ENCODE measurements at regions not wholly inside any gene's neighbourhood (a gene's known extent, or its start where the extent isn't known, plus 50 kb on each side); places are given as distances from the start of the nearest gene placed in this dataset.
"Not testable (repeated sequence)": the region's sequence is repeated elsewhere in the genome, so short reads cannot be mapped to it uniquely, and the experiment has no call there.

GRCh38 chr13:40345654-40346372, 320.6 kb downstream of the FOXO1 start:
- DNase-seq, result no peak

GRCh38 chr13:40346592-40346991, 319.8 kb downstream of the FOXO1 start:
- no peak for DNase-seq

DNA sequence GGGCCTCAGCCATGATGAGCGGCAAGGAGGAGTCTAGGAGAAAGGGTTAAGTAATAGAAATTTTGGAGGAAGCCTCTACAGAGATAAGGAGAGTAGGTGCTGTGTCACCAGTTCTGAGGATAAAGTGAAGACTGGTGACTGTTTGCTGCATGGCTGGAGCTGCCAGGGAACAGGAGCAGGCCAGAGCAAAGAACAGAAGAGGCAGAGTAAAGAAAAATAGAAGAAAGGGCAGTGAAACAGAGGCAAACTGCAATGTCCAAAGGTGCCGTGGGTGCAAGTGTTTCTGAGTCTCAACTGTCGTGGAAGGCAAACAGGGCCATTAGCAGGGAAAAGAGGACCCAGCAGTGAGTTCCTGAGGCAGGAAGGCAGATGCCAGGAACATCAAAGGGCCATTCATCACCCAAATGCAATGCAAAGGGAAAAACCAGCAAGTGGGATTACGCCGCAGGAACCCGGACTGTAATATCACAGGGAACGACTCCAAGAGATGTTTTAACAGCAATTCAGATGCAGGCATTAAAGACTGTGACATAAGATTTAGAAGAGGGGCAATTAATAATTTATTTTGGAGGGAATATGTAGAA, 318.3 kb downstream of the FOXO1 start:
- no peak for DNase-seq

DNA sequence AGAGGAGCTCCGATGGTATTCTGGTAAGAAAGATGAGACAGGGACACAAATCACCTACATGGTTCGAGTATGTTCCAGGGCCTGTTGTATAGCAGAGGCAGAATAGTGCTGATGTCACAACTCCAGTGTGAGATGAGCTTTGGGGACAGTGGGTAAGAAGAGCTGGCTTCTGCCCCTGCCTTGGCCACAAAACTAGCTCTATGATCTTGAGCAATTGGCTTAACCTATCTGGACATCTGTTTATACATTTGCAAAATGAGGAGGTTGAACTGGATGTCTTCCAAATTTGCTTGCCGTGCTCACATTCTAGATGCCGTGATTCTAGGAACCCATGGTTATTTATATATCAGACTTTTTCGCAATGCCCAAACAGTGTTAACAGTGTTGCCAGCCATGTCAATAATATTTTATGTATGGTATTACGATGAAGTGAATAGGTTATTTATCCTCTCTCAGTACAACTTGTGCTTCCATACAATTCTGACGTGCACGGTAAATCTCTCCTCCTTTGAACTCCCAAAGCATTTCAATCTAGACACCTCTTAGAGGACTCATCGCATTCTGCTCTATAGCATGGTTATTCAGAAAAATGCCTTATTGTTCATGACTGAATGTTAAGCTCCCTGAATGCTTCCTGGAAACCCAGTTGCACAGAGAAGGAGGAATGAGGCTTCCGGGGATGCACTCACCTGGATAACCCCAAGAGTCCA, 316.0 kb downstream of the FOXO1 start:
- no peak for DNase-seq

- DNase-seq, result no peak
These were observed 314.7 kb downstream of the FOXO1 start for GRCh38 chr13:40351537-40352379.

GRCh38 chr13:40352380-40352778, 314.1 kb downstream of the FOXO1 start:
- DNase-seq, result no peak

- no peak for DNase-seq
These were observed 313.5 kb downstream of the FOXO1 start for GRCh38 chr13:40352802-40353562.

GRCh38 chr13:40355126-40355724, 311.2 kb downstream of the FOXO1 start:
- no peak for DNase-seq

DNA sequence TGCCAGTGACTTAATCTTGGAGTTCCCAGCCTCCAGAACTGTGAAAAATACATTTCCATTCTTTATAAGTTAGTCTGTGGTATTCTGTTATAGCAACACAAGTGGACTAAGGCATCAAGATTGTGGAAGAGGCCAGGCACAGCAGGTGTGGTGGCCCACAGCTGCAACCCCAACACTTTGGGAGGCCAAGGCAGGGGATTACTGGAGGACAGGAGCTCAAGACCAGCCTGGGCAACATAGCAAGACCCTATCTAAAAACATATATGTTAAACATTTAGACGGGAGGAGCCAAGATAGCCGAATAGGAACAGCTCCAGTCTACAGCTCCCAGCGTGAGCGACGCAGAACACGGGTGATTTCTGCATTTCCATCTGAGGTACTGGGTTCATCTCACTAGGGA, 310.4 kb downstream of the FOXO1 start:
- no peak for DNase-seq

- DNase-seq, result not testable (repeated sequence)
These were observed 310.0 kb downstream of the FOXO1 start for GRCh38 chr13:40356458-40356857.

GRCh38 chr13:40362502-40362901, 303.9 kb downstream of the FOXO1 start:
- no peak for DNase-seq

DNA sequence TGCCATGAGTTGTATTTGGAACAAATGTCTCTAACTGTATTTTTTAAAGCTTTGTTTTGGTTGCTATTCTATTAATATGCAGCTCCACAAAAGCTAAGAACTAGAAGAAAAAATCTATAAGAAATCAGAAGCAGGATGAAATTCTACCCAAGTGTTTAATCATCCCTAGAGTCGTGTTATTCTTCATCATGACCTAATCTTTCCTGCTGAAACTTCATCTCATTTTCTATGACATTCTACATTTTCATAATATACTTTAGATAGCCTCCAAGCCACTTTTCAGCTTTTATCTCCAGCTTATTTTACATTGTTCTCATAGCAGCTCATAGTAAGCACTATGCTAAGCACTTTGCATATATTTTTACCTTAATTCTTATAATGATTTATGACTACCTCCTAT, 302.8 kb downstream of the FOXO1 start:
- no peak for DNase-seq

DNA sequence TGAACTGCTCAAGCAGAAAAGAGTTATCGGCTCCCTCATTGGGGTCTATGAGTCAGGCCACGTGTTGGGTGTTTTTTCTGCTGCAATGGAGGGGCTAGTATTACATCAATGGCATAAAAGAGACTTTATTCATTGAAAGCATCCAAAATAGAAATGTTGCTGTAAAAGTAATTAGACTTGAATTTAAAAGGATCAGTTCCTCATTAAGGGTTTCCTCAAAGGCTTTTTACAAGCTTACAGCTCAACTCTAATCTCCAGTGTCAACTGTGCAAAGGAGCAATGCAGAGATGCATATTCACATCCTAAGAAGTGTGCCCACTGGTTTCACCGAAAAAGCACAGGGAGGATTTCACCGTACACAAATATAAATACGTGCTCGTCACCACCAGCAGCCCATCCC, 300.3 kb downstream of the FOXO1 start:
- DNase-seq, result no peak

DNA sequence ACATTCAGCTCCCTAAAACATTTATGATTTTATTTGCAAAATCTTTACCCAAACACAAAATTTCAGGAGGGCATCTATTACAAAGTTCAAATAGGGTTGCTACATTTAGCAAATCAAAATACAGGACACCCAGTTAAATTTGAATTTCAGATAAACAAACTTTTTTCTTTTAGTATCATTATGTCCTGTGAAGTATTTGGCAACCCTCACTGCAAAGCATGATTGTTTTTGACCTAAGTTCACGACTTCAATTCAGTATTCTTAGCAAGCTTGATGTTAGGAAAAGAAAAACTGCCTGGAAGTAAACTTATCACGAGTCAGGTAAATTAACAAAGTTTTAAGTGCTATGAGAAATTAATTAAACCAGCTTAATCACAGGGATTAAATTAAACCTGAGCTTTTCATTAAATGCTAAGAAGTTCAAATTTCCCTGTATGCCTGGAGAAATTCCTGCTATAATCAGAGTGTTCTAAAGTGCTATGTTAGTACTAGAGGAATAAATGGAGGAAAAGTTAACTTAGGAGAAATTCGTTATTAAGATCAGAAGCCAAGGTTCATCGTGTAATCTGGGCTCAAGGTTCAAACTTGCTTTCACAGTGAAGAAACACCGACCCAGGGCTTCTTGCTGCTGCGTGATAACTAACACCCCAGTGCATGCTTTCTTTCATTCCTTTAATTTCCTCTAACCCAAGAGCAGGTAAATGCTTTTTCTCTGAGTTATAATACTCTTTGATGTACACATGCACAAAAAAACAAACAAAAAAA, 298.1 kb downstream of the FOXO1 start:
- DNase-seq, result no peak

DNA sequence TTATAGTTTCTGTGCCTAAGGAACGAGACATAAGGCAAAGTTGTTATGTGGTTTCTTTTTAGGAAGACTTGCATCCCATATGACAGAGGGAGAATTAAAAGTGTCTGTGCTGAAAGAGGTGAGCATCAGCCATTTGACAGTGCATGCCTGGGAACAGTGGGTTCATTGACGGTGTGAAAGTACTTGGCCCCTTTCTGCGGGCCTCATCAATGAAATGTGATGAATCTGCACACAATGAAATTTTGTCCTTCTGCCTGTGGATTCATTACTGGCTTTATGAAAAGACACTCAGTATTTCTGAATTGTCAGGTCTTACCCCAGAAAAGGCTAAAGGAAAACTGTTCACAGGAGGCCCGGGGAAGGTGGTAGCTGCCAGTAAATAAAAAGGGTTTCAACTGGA, 295.8 kb downstream of the FOXO1 start:
- no peak for DNase-seq

- DNase-seq, result peak; percentile 44
These were observed 294.8 kb downstream of the FOXO1 start for GRCh38 chr13:40371531-40372125.

GRCh38 chr13:40373608-40374007, 292.8 kb downstream of the FOXO1 start:
- DNase-seq, result not testable (repeated sequence)

- no peak for DNase-seq
These were observed 290.8 kb downstream of the FOXO1 start for GRCh38 chr13:40375489-40376171.

GRCh38 chr13:40376296-40376849, 290.1 kb downstream of the FOXO1 start:
- DNase-seq, result peak; percentile 2

Measured in NCI-H1092 (cell line).